ENCODE measurements at regions not wholly inside any gene's neighbourhood (a gene's known extent, or its start where the extent isn't known, plus 50 kb on each side); places are given as distances from the start of the nearest gene placed in this dataset.

GRCh38 chr19:31039151-31039550 lies 310.1 kb downstream of the TSHZ3 start:
- no peak overlapping the region for H3K4me3 ChIP-seq (ENCODE audit: extremely low read depth in 1 of 4, insufficient read depth in 2 of 4, low read depth in 3 of 4, low read length in 4 of 4)
- H2BK15ac ChIP-seq (ENCODE audit: low read length): no peak overlapping the region
- H3K23me2 ChIP-seq (ENCODE audit: low read depth, low read length): peaks cover 3% of the 10 kb centered on the region; the same call in 1 of the 2 replicates
- no peak overlapping the region for H3K18ac ChIP-seq (ENCODE audit: extremely low read depth, low read length)
- H4K20me1 ChIP-seq (replicated peaks in 1 of 2; ENCODE audit: control insufficient read depth in 1 of 2, insufficient read depth in 2 of 2, low read length in 2 of 2): no peaks in the 10 kb centered on the region
- no peak overlapping the region for H3K4ac ChIP-seq (replicated peaks; ENCODE audit: insufficient read length, low read depth, low read length)
- TF ChIP-seq RFX5 (IDR thresholded peaks at IDR 0.05; ENCODE audit: borderline replicate concordance, low read depth, low read length): no peak
- TF ChIP-seq RNF2 (IDR thresholded peaks at IDR 0.05; ENCODE audit: borderline replicate concordance, low read depth, low read length, missing control alignments, poor library complexity, severe bottlenecking): no peak
- TF ChIP-seq ATF2 (IDR thresholded peaks at IDR 0.05; ENCODE audit: low read length): no peak
- TF ChIP-seq SAP30 (IDR thresholded peaks at IDR 0.05; ENCODE audit: insufficient read depth, insufficient replicate concordance, low read length): no peak
- TF ChIP-seq TEAD4 (IDR thresholded peaks at IDR 0.05; ENCODE audit: low read depth, low read length): no peak
- TF ChIP-seq POLR2A (IDR thresholded peaks at IDR 0.05; ENCODE audit: control extremely low read depth in 1 of 2, low read depth in 2 of 2, low read length in 2 of 2): no peak
- no peak for TF ChIP-seq KDM1A (IDR thresholded peaks at IDR 0.05; ENCODE audit: borderline replicate concordance, low read length)
- no peak for TF ChIP-seq BCL11A (IDR thresholded peaks at IDR 0.05; ENCODE audit: low read depth in 2 of 2, low read length in 2 of 2)
- TF ChIP-seq SIN3A (conservative IDR thresholded peaks at IDR 0.05 in 1 of 2, IDR thresholded peaks at IDR 0.05 in 1 of 2; ENCODE audit: low read depth in 1 of 2, low read length in 2 of 2): no peak
- no peak for TF ChIP-seq CBX5 (IDR thresholded peaks at IDR 0.05; ENCODE audit: low read depth, low read length)
- H3K14ac ChIP-seq (ENCODE audit: insufficient read length): no peak overlapping the region
- CTCF ChIA-PET (ENCODE audit: partially characterized antibody): interaction anchor here (1.1 to 2.3 kb wide), 4 partner anchors 16 to 370 kb away, joined by 3 to 12 read pairs (median 5); no protein-coding TSS in a partner anchor
- no peak overlapping the region for H3K9ac ChIP-seq (replicated peaks in 1 of 4; ENCODE audit: extremely low read depth in 1 of 4, low read depth in 3 of 4, low read length in 3 of 4)
- H3K4me2 ChIP-seq (ENCODE audit: insufficient read depth in 1 of 2, low read depth in 2 of 2, low read length in 2 of 2): no peak overlapping the region
- no peaks in the 10 kb centered on the region for H3K36me3 ChIP-seq (ENCODE audit: control insufficient read depth in 2 of 4, insufficient read depth in 4 of 4, low read length in 3 of 4)
- WGBS, 2 experiments (ENCODE audit: extremely low coverage in 1 of 2, insufficient coverage in 1 of 2, insufficient read length in 1 of 2, insufficient replicate concordance in 2 of 2, low coverage in 1 of 2, low lambda C conversion rate in 2 of 2, missing lambda C conversion rate in 1 of 2): 90% methylated on average over 4 of the region's 4 CpGs; no CpG with 5 or more reads in 1 of the 2 experiments
- DNase-seq (ENCODE audit: low read depth in 1 of 2, low spot score in 2 of 2) (no peak), FAIRE-seq (no peak)
- H3K9me3 ChIP-seq (ENCODE audit: insufficient read depth in 2 of 2, low read depth in 1 of 2, low read length in 1 of 2): no peaks in the 10 kb centered on the region
- no peaks in the 10 kb centered on the region for H3K79me1 ChIP-seq (ENCODE audit: low read depth, low read length)
- no peak overlapping the region for H4K91ac ChIP-seq (replicated peaks; ENCODE audit: insufficient read length, low read length)
- no peaks in the 10 kb centered on the region for H3K79me2 ChIP-seq (ENCODE audit: control insufficient read depth in 1 of 2, insufficient read depth in 2 of 2, low read length in 2 of 2)
- H4K8ac ChIP-seq (ENCODE audit: extremely low read depth, insufficient read depth, low read length): no peak overlapping the region
- H2BK20ac ChIP-seq (ENCODE audit: low read length): no peak overlapping the region
- H2BK12ac ChIP-seq (ENCODE audit: low read depth, low read length): no peak overlapping the region
- no peak overlapping the region for H3K23ac ChIP-seq (ENCODE audit: insufficient read length)
- H3K27ac ChIP-seq (ENCODE audit: low read depth, low read length): no peak overlapping the region
- no peak overlapping the region for H2BK120ac ChIP-seq (replicated peaks; ENCODE audit: low read depth, low read length)
- no peak overlapping the region for H2BK5ac ChIP-seq (ENCODE audit: low read depth, low read length)
- POLR2A ChIA-PET (ENCODE audit: partially characterized antibody): no interaction called here
- no peaks in the 10 kb centered on the region for H3K27me3 ChIP-seq (replicated peaks in 1 of 4; ENCODE audit: control insufficient read depth in 3 of 4, extremely low read depth in 1 of 4, insufficient read depth in 3 of 4, low read length in 3 of 4)
- H3K56ac ChIP-seq (replicated peaks; ENCODE audit: insufficient read length, low read depth, low read length): no peak overlapping the region
- no peaks in the 10 kb centered on the region for H3K4me1 ChIP-seq (replicated peaks in 1 of 4; ENCODE audit: control insufficient read depth in 3 of 4, insufficient read depth in 4 of 4, low read length in 3 of 4)
- H4K5ac ChIP-seq (ENCODE audit: insufficient read length, low read depth, low read length): no peak overlapping the region
- H2AK5ac ChIP-seq (ENCODE audit: low read depth, low read length): no peak overlapping the region
- H2AFZ ChIP-seq (ENCODE audit: low read length): no peak overlapping the region
